Tibial nerve (tissue), 4 donors: ENCODE measurements at regions not wholly inside any gene's neighbourhood (a gene's known extent, or its start where the extent isn't known, plus 50 kb on each side); places are given as distances from the start of the nearest gene placed in this dataset.

Experiments used
- DNase-seq, 2 donors: peaks; one replicate each; pipeline ENCODE4 v3.0.0-alpha.2; 2019; ENCODE audit warnings: low spot score in 2 of 2
- H3K27ac ChIP-seq, 4 donors: fragments of 200-600 bp; sonication (generic) in 3 of 4; one replicate each; pipeline ENCODE4 v1.5.1; 2017 to 2019; ENCODE audit warnings: mild to moderate bottlenecking in 1 of 4
- H3K27me3 ChIP-seq, 2 donors: fragments of 200-600 bp; sonication (generic) in 1 of 2; one replicate each; pipeline versions ENCODE4 v1.5.1 to v1.6.0; 2017 to 2019
- H3K36me3 ChIP-seq, 3 donors: fragments of 200-600 bp; sonication (generic); one replicate each; pipeline ENCODE4 v1.5.1; 2018 to 2019
- H3K4me1 ChIP-seq, 4 donors: fragments of 200-600 bp; sonication (generic) in 3 of 4; one replicate each; pipeline ENCODE4 v1.5.1; 2017 to 2019
- H3K4me3 ChIP-seq, 4 donors: fragments of 200-600 bp; sonication (generic) in 3 of 4; one replicate each; pipeline ENCODE4 v1.5.1; 2017 to 2019; ENCODE audit warnings: mild to moderate bottlenecking in 1 of 4, moderate library complexity in 1 of 4
- H3K9me3 ChIP-seq, 4 donors: fragments of 200-600 bp; sonication (generic) in 3 of 4; one replicate each; pipeline ENCODE4 v1.5.1; 2017 to 2019
- EP300 ChIP-seq, 2 donors: sonication (generic); formaldehyde crosslinking; IDR thresholded peaks; one replicate each; pipeline ENCODE4 v1.6.1; 2017; ENCODE audit warnings: antibody characterized with exemption in 2 of 2, mild to moderate bottlenecking in 1 of 2
- POLR2A ChIP-seq, 2 donors: fragments of 450-650 bp; IDR thresholded peaks; one replicate each; pipeline ENCODE4 v1.6.1; 2017; ENCODE audit warnings: antibody characterized with exemption in 2 of 2, mild to moderate bottlenecking in 2 of 2, moderate library complexity in 2 of 2
- WGBS, 2 donors: methylation state at CpG; one replicate each; pipeline ENCODE4 v1.1.5; 2018; 5-methylcytosine and 5-hydroxymethylcytosine counted together
- TF ChIP-seq, protein P1 (sequence below), 5 experiments: fragments of 200-600 bp in 3 of 5; fragments of 450-650 bp in 2 of 5; sonication (generic) in 3 of 5; IDR thresholded peaks; one replicate each; pipeline ENCODE4 v1.5.1; 2016 to 2019; ENCODE audit warnings: antibody characterized with exemption in 5 of 5, mild to moderate bottlenecking in 3 of 5, moderate library complexity in 2 of 5

DNA sequence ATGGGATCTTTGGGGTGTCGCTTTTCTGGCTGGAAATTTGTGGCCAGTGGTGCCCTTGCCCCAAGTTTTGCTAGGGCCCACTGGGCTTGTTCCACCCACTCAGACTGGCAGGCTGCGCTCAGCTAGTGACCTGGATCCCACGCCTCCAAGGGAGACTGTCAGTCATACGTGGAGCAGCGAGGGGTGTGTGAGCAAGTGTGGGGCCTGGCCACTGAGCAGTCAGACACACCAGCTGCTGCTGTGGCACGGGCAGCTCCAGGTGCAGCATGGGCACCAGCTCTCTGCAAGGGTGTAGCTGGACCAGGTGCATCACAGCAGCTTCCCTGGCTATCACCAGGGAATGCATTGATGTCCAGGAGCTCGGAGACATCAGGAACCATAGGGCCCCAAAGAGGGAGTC, 327.0 kb downstream of the NR4A2 start:
- TF ChIP-seq, protein P1, sequence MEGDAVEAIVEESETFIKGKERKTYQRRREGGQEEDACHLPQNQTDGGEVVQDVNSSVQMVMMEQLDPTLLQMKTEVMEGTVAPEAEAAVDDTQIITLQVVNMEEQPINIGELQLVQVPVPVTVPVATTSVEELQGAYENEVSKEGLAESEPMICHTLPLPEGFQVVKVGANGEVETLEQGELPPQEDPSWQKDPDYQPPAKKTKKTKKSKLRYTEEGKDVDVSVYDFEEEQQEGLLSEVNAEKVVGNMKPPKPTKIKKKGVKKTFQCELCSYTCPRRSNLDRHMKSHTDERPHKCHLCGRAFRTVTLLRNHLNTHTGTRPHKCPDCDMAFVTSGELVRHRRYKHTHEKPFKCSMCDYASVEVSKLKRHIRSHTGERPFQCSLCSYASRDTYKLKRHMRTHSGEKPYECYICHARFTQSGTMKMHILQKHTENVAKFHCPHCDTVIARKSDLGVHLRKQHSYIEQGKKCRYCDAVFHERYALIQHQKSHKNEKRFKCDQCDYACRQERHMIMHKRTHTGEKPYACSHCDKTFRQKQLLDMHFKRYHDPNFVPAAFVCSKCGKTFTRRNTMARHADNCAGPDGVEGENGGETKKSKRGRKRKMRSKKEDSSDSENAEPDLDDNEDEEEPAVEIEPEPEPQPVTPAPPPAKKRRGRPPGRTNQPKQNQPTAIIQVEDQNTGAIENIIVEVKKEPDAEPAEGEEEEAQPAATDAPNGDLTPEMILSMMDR (IDR thresholded peaks at IDR 0.05): no peak
- TF ChIP-seq EP300 (IDR thresholded peaks at IDR 0.05) (no peak), POLR2A (IDR thresholded peaks at IDR 0.05) (no peak)
- H3K27ac ChIP-seq: no peak overlapping the region
- no peak for DNase-seq
- WGBS, 2 donors: 93 to 100% methylated on average over 7 of the region's 7 CpGs
- H3K36me3 ChIP-seq: no peaks in the 10 kb centered on the region
- H3K9me3 ChIP-seq: peaks cover 0 to 6% (median 0%) of the 10 kb centered on the region in 4 donors
- no peak overlapping the region for H3K4me3 ChIP-seq
- H3K4me1 ChIP-seq: no peaks in the 10 kb centered on the region
- H3K27me3 ChIP-seq: no peaks in the 10 kb centered on the region

DNA sequence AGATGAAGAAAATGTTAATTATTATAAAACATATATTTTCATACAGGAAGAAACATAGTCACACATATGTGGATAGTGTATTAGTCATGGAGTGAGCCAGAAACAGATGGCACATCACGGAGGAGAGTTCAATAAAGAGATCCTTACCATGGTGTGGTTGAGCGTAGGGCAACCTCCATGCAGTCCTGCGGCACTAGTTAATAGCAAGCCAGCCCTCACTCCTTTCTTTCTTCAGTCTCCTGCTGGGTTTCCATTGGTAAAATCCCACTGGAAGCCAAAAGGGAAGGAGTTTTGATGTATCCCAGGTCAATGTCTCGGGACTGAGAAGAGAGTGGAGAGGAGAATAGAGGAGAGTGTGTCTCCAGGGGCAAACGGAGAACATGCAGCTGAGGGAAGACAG, 328.1 kb downstream of the NR4A2 start:
- Histone ChIP-seq H3K4me1 (no peaks in the 10 kb centered on the region), H3K4me3 (no peak overlapping the region), H3K9me3 (no peaks in the 10 kb centered on the region), H3K27ac (no peak overlapping the region), H3K36me3 (no peaks in the 10 kb centered on the region), H3K27me3 (no peaks in the 10 kb centered on the region)
- TF ChIP-seq EP300 (IDR thresholded peaks at IDR 0.05) (no peak), POLR2A (IDR thresholded peaks at IDR 0.05) (no peak)
- TF ChIP-seq, protein P1 (IDR thresholded peaks at IDR 0.05): no peak
- DNase-seq: no peak
- WGBS, 2 donors: 76 to 77% methylated on average over 5 of the region's 5 CpGs

DNA sequence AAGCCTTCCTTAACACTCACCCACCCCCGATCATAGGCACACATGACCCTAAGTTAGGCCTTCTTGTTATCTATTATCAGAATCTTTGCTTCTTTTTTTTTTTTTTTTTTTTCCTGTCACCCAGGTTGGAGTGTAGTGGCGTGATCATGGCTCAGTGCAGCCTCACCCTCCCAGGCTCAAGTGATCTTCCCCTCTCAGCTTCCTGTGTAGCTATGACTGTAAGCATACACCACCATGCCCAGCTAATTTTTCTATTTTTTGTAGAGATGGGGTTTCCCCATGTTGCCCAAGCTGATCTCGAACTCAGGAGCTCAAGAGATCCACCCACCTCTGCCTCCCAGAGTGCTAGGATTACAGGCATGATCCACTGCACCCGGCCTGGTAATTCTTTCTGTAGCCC, 328.7 kb downstream of the NR4A2 start:
- H3K4me1 ChIP-seq: no peaks in the 10 kb centered on the region
- WGBS, 2 donors: 80 to 81% methylated on average over 4 of the region's 4 CpGs
- H3K27me3 ChIP-seq: no peaks in the 10 kb centered on the region
- TF ChIP-seq, protein P1 (IDR thresholded peaks at IDR 0.05): no peak
- TF ChIP-seq EP300 (IDR thresholded peaks at IDR 0.05) (no peak), POLR2A (IDR thresholded peaks at IDR 0.05) (no peak)
- H3K36me3 ChIP-seq: no peaks in the 10 kb centered on the region
- H3K4me3 ChIP-seq: no peak overlapping the region
- H3K27ac ChIP-seq: no peak overlapping the region
- no peaks in the 10 kb centered on the region for H3K9me3 ChIP-seq
- no peak for DNase-seq

DNA sequence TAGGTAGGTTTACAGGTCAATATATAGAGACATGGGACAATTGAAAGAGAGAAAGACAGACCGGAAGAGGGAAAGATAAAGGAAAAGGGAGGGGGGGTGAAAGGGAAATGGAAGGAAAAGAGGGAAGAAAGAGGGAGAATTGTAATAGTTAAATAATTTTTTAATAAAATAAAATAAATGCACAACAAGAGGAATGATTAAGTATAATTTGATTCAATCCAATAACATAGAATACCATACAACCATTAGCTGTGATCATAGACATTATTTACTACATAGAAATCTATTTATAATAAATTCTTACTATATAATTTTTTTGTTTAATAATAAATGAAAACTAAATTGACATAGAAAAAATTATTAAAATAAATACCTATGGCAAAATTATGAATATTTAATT, 330.7 kb downstream of the NR4A2 start:
- DNase-seq: no peak
- 97 to 100% methylated on average over 1 of the region's 1 CpG for WGBS, 2 donors
- H3K4me3 ChIP-seq: no peak overlapping the region
- no peaks in the 10 kb centered on the region for H3K36me3 ChIP-seq
- H3K4me1 ChIP-seq: no peaks in the 10 kb centered on the region
- no peak overlapping the region for H3K27ac ChIP-seq
- no peaks in the 10 kb centered on the region for H3K27me3 ChIP-seq
- TF ChIP-seq POLR2A (IDR thresholded peaks at IDR 0.05) (no peak), EP300 (IDR thresholded peaks at IDR 0.05) (no peak)
- TF ChIP-seq, protein P1 (IDR thresholded peaks at IDR 0.05): no peak
- H3K9me3 ChIP-seq: no peaks in the 10 kb centered on the region

DNA sequence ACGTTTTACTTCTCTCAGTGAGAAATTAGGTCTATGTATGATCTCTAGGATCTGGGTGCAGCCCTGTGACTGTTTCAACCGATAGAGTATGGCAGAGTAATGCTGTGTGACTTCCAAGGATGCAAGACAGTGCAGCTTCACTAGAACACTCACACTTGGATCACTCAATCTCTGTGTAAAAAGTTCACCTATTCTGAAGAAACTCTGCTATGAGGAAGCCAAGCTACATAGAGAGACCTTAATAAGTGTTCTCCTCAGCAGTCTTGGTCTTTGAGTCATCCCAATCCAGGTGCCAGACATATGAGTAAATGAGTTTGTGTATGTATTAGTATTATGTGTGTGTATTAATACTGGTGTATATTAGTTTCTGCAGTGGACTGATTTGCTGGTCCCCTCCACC, 335.0 kb downstream of the NR4A2 start:
- Histone ChIP-seq H3K9me3 (peaks cover 0 to 7% (median 0%) of the 10 kb centered on the region in 4 donors), H3K4me1 (no peaks in the 10 kb centered on the region), H3K27ac (no peak overlapping the region), H3K27me3 (no peaks in the 10 kb centered on the region), H3K36me3 (no peaks in the 10 kb centered on the region), H3K4me3 (no peak overlapping the region)
- no peak for TF ChIP-seq EP300 (IDR thresholded peaks at IDR 0.05)
- no peak for TF ChIP-seq POLR2A (IDR thresholded peaks at IDR 0.05)
- TF ChIP-seq, protein P1 (IDR thresholded peaks at IDR 0.05): no peak
- WGBS, 2 donors: 89 to 94% methylated on average over 2 of the region's 2 CpGs
- no peak for DNase-seq
